Natural killer cell (primary cell): ENCODE measurements at regions not wholly inside any gene's neighbourhood (a gene's known extent, or its start where the extent isn't known, plus 50 kb on each side); places are given as distances from the start of the nearest gene placed in this dataset.

ENCODE experiments used
- ATAC-seq, 3 donors: fragments of 150-1000 bp in 2 of 3; fragments of 200-7000 bp in 1 of 3; cut with Tn5 transposase; 1 replicate in 1 of 3; 2 replicates in 2 of 3; pipeline ENCODE4 v1.10.0; 2021; ENCODE audit warnings: mild to moderate bottlenecking in 2 of 3, moderate library complexity in 2 of 3
- DNase-seq, 2 donors: peaks; one replicate each; pipeline versions ENCODE4 v3.0.0 to v3.0.0-alpha.2; 2013 to 2021; ENCODE audit warnings: mixed read lengths in 1 of 2
- H3K27ac ChIP-seq: one replicate; pipeline ENCODE4 v1.5.1; 2013; ENCODE audit warnings: mild to moderate bottlenecking, low read length
- H3K27me3 ChIP-seq: one replicate; pipeline ENCODE4 v1.6.1; 2013; ENCODE audit warnings: low read length; ENCODE audit not compliant: control insufficient read depth, insufficient read depth
- H3K36me3 ChIP-seq: one replicate; pipeline ENCODE4 v1.6.1; 2013; ENCODE audit warnings: low read length; ENCODE audit not compliant: control insufficient read depth, insufficient read depth
- H3K4me1 ChIP-seq: one replicate; pipeline ENCODE4 v1.6.1; 2013; ENCODE audit warnings: low read length; ENCODE audit not compliant: control insufficient read depth, insufficient read depth
- H3K4me3 ChIP-seq: one replicate; pipeline ENCODE4 v1.5.1; 2013; ENCODE audit warnings: low read length
- H3K9me3 ChIP-seq: one replicate; pipeline ENCODE4 v1.6.1; 2013; ENCODE audit warnings: low read length; ENCODE audit not compliant: control insufficient read depth, insufficient read depth
- H3K27ac Mint-ChIP-seq, 2 donors: one replicate each; pipeline ENCODE4 v1.8.0; 2022; ENCODE audit warnings: mild to moderate bottlenecking in 2 of 2, mixed read lengths in 2 of 2, moderate library complexity in 1 of 2
- H3K27me3 Mint-ChIP-seq, 2 donors: one replicate each; pipeline ENCODE4 v1.8.0; 2022; ENCODE audit warnings: low read depth in 2 of 2, mixed read lengths in 2 of 2
- H3K36me3 Mint-ChIP-seq: one replicate; pipeline ENCODE4 v1.8.0; 2022; ENCODE audit warnings: mixed read lengths
- H3K4me1 Mint-ChIP-seq, 2 donors: one replicate each; pipeline ENCODE4 v1.8.0; 2022; ENCODE audit warnings: mixed read lengths in 2 of 2
- H3K4me3 Mint-ChIP-seq: one replicate; pipeline ENCODE4 v1.8.0; 2022; ENCODE audit warnings: mild to moderate bottlenecking, moderate library complexity, mixed read lengths
- H3K9me3 Mint-ChIP-seq, 2 donors: one replicate each; pipeline ENCODE4 v1.8.0; 2022; ENCODE audit warnings: mixed read lengths in 2 of 2
- CTCF ChIP-seq: fragments of 200-600 bp; IDR thresholded peaks from one replicate; pipeline ENCODE4 v1.8.0; 2022; ENCODE audit warnings: antibody characterized with exemption
- WGBS: methylation state at CpG from one replicate; pipeline ENCODE4 v1.1.7; 2013; ENCODE audit warnings: missing lambda C conversion rate; ENCODE audit not compliant: insufficient coverage; 5-methylcytosine and 5-hydroxymethylcytosine counted together
- intact Hi-C: fragments of 100-400 bp; cut with micrococcal nuclease; formaldehyde crosslinking; loops from one replicate; pipeline ENCODE4 v1.14.2; 2022

- 71% methylated on average over 1 of the region's 2 CpGs for WGBS
- intact Hi-C loops = no loop called here
- Histone ChIP-seq H3K4me1 (no peaks in the 10 kb centered on the region), H3K27me3 (no peaks in the 10 kb centered on the region), H3K36me3 (no peaks in the 10 kb centered on the region), H3K4me3 (no peak overlapping the region), H3K27ac (no peak overlapping the region), H3K9me3 (peaks cover 12% of the 10 kb centered on the region)
- DNase-seq (no peak), ATAC-seq (no peak)
- TF ChIP-seq CTCF = no peak
- no peaks in the 10 kb centered on the region for H3K36me3 Mint-ChIP-seq
- H3K9me3 Mint-ChIP-seq = peaks cover 18 to 36% of the 10 kb centered on the region in 2 donors
- no peaks in the 10 kb centered on the region for H3K27me3 Mint-ChIP-seq
- no peaks in the 10 kb centered on the region for H3K4me1 Mint-ChIP-seq
- no peak overlapping the region for H3K27ac Mint-ChIP-seq
- H3K4me3 Mint-ChIP-seq = no peak overlapping the region
These were observed 1401.4 kb downstream of the FAM181B start for GRCh38 chr11:81332276-81332675.

- 86% methylated on average over 9 of the region's 9 CpGs for WGBS
- no peaks in the 10 kb centered on the region for H3K4me1 Mint-ChIP-seq
These were observed 1401.9 kb downstream of the FAM181B start for GRCh38 chr11:81331611-81332235.

GRCh38 chr11:81331088-81331487 lies 1402.6 kb downstream of the FAM181B start:
- Histone ChIP-seq H3K27me3 (no peaks in the 10 kb centered on the region), H3K36me3 (no peaks in the 10 kb centered on the region), H3K9me3 (peaks cover 12% of the 10 kb centered on the region), H3K4me1 (no peaks in the 10 kb centered on the region), H3K4me3 (no peak overlapping the region), H3K27ac (no peak overlapping the region)
- Mint-ChIP-seq H3K4me1 (no peaks in the 10 kb centered on the region), H3K36me3 (no peaks in the 10 kb centered on the region), H3K27me3 (no peaks in the 10 kb centered on the region), H3K4me3 (no peak overlapping the region), H3K9me3 (peaks cover 14 to 31% of the 10 kb centered on the region in 2 donors), H3K27ac (no peak overlapping the region)
- WGBS = 91% methylated on average over 4 of the region's 4 CpGs
- no peak for DNase-seq
- TF ChIP-seq CTCF = no peak
- intact Hi-C loops = no loop called here
- no peak for ATAC-seq

More at GRCh38 chr11:81331611-81332235, 1401.9 kb downstream of the FAM181B start:
- H3K27ac ChIP-seq = no peak overlapping the region
- Mint-ChIP-seq H3K9me3 (peaks cover 16 to 33% of the 10 kb centered on the region in 2 donors), H3K27ac (no peak overlapping the region), H3K27me3 (no peaks in the 10 kb centered on the region), H3K36me3 (no peaks in the 10 kb centered on the region), H3K4me3 (no peak overlapping the region)
- TF ChIP-seq CTCF = no peak
- peaks cover 12% of the 10 kb centered on the region for H3K9me3 ChIP-seq
- DNase-seq = no peak
- no peaks in the 10 kb centered on the region for H3K36me3 ChIP-seq
- ATAC-seq = no peak
- H3K4me1 ChIP-seq = no peaks in the 10 kb centered on the region
- no peaks in the 10 kb centered on the region for H3K27me3 ChIP-seq
- H3K4me3 ChIP-seq = no peak overlapping the region
- intact Hi-C loops = no loop called here
